Kidney (tissue), 13 donors: ENCODE measurements at regions not wholly inside any gene's neighbourhood (a gene's known extent, or its start where the extent isn't known, plus 50 kb on each side); places are given as distances from the start of the nearest gene placed in this dataset.
A peak's percentile ranks its signal among the peaks of the same experiment; 100 is the strongest.

ENCODE experiments used
- DNase-seq, 5 donors: peaks; one replicate each; pipeline ENCODE4 v3.0.0-alpha.2; 2013 to 2020
- FAIRE-seq: peaks from 2 replicates; lab custom pipeline; 2012; peaks lifted over from hg19 to GRCh38; lab: Jason Lieb, UNC
- H3K27ac ChIP-seq, 2 donors: one replicate each; pipeline ENCODE4 v1.7.0; 2013; ENCODE audit warnings: low read depth in 2 of 2, low read length in 2 of 2, inconsistent platforms in 1 of 2
- H3K27me3 ChIP-seq: one replicate; pipeline ENCODE4 v1.7.1; 2013; ENCODE audit warnings: low read length, inconsistent platforms; ENCODE audit not compliant: control insufficient read depth, insufficient read depth
- H3K36me3 ChIP-seq, 3 donors: one replicate each; pipeline versions ENCODE4 v1.7.0 to v1.7.1; 2013; ENCODE audit warnings: low read length in 3 of 3, control low read depth in 1 of 3, inconsistent platforms in 1 of 3; ENCODE audit not compliant: insufficient read depth in 3 of 3, control insufficient read depth in 2 of 3
- H3K4me1 ChIP-seq, 3 donors: one replicate each; pipeline versions ENCODE4 v1.7.0 to v1.7.1; 2013; ENCODE audit warnings: low read length in 3 of 3, inconsistent platforms in 1 of 3, low read depth in 1 of 3; ENCODE audit not compliant: control insufficient read depth in 2 of 3, insufficient read depth in 2 of 3
- H3K4me3 ChIP-seq, 3 donors: one replicate each; pipeline versions ENCODE4 v1.7.0 to v1.8.1; 2013; ENCODE audit warnings: low read length in 3 of 3, control low read depth in 1 of 3, inconsistent platforms in 1 of 3
- H3K9ac ChIP-seq, 3 donors: one replicate each; pipeline versions ENCODE4 v1.7.0 to v1.7.1; 2013; ENCODE audit warnings: low read length in 3 of 3, control low read depth in 1 of 3, inconsistent platforms in 1 of 3
- H3K9me3 ChIP-seq, 3 donors: one replicate each; pipeline versions ENCODE4 v1.7.0 to v1.7.1; 2013; ENCODE audit warnings: low read length in 3 of 3, control low read depth in 1 of 3, inconsistent platforms in 1 of 3; ENCODE audit not compliant: control insufficient read depth in 2 of 3, insufficient read depth in 1 of 3
- intact Hi-C: fragments of 100-400 bp; cut with DNase I; formaldehyde crosslinking; loops from one replicate; pipeline ENCODE4 v1.11.1; 2022
- TF ChIP-seq, protein P1 (sequence below): IDR thresholded peaks from 3 replicates; pipeline ENCODE4 v1.5.1; 2012; ENCODE audit warnings: mild to moderate bottlenecking, moderate library complexity, borderline replicate concordance; ENCODE audit not compliant: insufficient read depth; ENCODE audit errors: extremely low read depth
- donor health status: control.
- donor health status: control.
- donor health status: control.
- donor health status: control.
- donor health status: control.
- donor health status: DM: yes; HTN: yes; CAD: no.
- donor health status: Normal renal cell carcinoma (clear cell type).

DNA sequence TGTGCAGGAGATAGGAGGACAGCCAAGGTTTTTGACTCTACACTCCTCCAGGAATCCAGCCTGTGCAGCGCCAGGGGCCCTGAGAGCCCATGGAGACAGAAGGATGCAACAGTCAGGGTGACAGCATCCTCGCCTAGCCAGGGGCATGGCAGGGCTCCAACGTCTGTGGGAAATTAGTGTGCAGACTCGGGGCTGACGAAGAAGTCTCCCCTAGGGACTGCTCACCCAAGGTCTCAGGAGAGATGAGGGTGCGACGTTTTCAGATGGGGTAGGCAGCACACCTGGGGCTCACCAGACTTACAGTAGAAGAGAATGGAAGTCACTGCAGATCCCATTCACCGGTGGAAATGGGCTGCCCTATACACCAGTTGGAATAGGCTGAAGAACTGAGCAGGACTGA lies 241.7 kb downstream of the SETD4 start:
- Histone ChIP-seq H3K9me3 (no peaks in the 10 kb centered on the region), H3K9ac (no peak overlapping the region), H3K27ac (no peak overlapping the region), H3K36me3 (no peaks in the 10 kb centered on the region), H3K4me3 (no peak overlapping the region), H3K27me3 (no peaks in the 10 kb centered on the region), H3K4me1 (no peaks in the 10 kb centered on the region)
- intact Hi-C loops = no loop called here
- TF ChIP-seq, protein P1, sequence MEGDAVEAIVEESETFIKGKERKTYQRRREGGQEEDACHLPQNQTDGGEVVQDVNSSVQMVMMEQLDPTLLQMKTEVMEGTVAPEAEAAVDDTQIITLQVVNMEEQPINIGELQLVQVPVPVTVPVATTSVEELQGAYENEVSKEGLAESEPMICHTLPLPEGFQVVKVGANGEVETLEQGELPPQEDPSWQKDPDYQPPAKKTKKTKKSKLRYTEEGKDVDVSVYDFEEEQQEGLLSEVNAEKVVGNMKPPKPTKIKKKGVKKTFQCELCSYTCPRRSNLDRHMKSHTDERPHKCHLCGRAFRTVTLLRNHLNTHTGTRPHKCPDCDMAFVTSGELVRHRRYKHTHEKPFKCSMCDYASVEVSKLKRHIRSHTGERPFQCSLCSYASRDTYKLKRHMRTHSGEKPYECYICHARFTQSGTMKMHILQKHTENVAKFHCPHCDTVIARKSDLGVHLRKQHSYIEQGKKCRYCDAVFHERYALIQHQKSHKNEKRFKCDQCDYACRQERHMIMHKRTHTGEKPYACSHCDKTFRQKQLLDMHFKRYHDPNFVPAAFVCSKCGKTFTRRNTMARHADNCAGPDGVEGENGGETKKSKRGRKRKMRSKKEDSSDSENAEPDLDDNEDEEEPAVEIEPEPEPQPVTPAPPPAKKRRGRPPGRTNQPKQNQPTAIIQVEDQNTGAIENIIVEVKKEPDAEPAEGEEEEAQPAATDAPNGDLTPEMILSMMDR = no peak
- DNase-seq (no peak), FAIRE-seq (no peak)

DNA sequence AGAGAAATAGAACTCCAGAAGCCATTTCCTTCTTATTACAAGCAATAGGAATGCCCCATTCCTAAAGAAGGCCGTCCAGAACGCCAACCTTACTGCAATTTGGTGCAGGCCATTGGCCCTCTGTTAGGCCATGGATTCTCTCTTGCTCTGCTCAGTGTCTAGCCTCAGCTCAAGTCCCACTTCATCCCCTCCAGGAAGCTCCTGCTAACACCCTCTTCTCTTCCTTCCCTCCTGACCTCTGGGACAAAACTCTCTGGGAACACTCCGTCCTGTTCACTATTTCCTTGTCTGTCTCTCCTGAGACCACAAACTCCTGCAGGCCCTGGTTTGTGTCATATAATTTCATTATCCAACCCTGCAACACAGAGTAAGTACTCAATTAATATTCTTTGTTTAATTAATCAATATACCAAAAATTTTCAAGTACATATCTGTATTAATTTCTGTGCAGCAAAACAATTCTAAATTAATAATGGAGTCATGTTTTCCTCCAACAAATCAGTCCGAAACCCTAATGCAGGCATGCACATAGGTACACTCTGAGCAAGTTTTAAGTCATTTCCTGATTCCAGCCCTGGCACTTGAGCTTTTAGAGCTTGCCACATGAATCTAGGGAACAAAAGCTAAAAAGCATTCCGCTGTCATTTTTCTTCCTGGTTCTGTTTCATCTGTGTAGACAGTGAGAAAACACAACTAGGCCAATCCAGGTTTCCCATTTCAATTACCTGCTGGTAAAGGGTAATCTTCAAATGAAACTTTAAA lies 245.3 kb downstream of the SETD4 start:
- no peak overlapping the region for H3K27ac ChIP-seq
- TF ChIP-seq, protein P1 = no peak
- FAIRE-seq = no peak

DNA sequence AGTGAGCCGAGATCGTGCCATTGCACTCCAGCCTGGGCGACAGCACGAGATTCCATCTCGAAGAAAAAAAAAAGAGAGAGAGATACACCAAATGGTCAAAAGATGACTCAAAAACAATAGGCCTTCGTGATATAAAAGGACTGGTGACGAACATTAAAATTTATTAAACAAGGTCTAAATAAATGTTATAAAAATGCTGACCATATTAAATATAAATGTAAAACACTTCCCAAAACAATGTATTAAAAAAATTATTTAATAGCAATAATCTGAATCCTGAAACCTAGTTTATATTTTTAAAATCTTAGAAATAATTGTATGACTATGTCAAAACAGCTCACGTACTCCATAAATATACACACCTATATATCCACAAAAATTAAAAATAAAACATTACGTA lies 247.6 kb downstream of the SETD4 start:
- H3K4me1 ChIP-seq = no peaks in the 10 kb centered on the region
- no peak overlapping the region for H3K4me3 ChIP-seq
- H3K27ac ChIP-seq = no peak overlapping the region
- no peaks in the 10 kb centered on the region for H3K9me3 ChIP-seq
- H3K36me3 ChIP-seq = no peaks in the 10 kb centered on the region
- FAIRE-seq = no peak
- H3K27me3 ChIP-seq = no peaks in the 10 kb centered on the region
- intact Hi-C loops = no loop called here
- no peak for DNase-seq
- no peak overlapping the region for H3K9ac ChIP-seq
- TF ChIP-seq, protein P1 = no peak

More for the DNA sequence above, 245.3 kb downstream of the SETD4 start:
- Histone ChIP-seq H3K4me3 (no peak overlapping the region), H3K4me1 (no peaks in the 10 kb centered on the region), H3K27me3 (no peaks in the 10 kb centered on the region), H3K9me3 (no peaks in the 10 kb centered on the region), H3K36me3 (no peaks in the 10 kb centered on the region), H3K9ac (no peak overlapping the region)
- intact Hi-C loops = no loop called here
- DNase-seq = peak in 2 of 5 donors; percentile 8 to 15
